Immature natural killer cell (primary cell): ENCODE measurements at regions not wholly inside any gene's neighbourhood (a gene's known extent, or its start where the extent isn't known, plus 50 kb on each side); places are given as distances from the start of the nearest gene placed in this dataset.
"Not testable (repeated sequence)": the region's sequence is repeated elsewhere in the genome, so short reads cannot be mapped to it uniquely, and the experiment has no call there.

Source experiments
- DNase-seq, 3 donors: peaks; one replicate each; pipeline ENCODE4 v3.0.0; 2022; ENCODE audit warnings: mixed read lengths in 1 of 3
- H3K27ac Mint-ChIP-seq, 6 donors: one replicate each; pipeline ENCODE4 v1.8.0; 2020; ENCODE audit warnings: mixed read lengths in 6 of 6, mild to moderate bottlenecking in 5 of 6, inconsistent platforms in 4 of 6, moderate library complexity in 3 of 6
- H3K27me3 Mint-ChIP-seq, 3 donors: one replicate each; pipeline ENCODE4 v1.8.0; 2020 to 2021; ENCODE audit warnings: low read depth in 3 of 3, mild to moderate bottlenecking in 3 of 3, mixed read lengths in 3 of 3, moderate library complexity in 3 of 3, inconsistent platforms in 1 of 3
- H3K36me3 Mint-ChIP-seq, 3 donors: one replicate each; pipeline ENCODE4 v1.8.0; 2020; ENCODE audit warnings: mixed read lengths in 3 of 3, inconsistent platforms in 2 of 3, mild to moderate bottlenecking in 2 of 3
- H3K4me1 Mint-ChIP-seq, 2 donors: one replicate each; pipeline ENCODE4 v1.8.0; 2020; ENCODE audit warnings: inconsistent platforms in 2 of 2, mild to moderate bottlenecking in 2 of 2, mixed read lengths in 2 of 2, moderate library complexity in 1 of 2
- H3K4me3 Mint-ChIP-seq, 5 donors: one replicate each; pipeline ENCODE4 v1.8.0; 2020; ENCODE audit warnings: mild to moderate bottlenecking in 5 of 5, mixed read lengths in 5 of 5, inconsistent platforms in 3 of 5, moderate library complexity in 3 of 5
- H3K9me3 Mint-ChIP-seq, 6 donors: one replicate each; pipeline ENCODE4 v1.8.0; 2020; ENCODE audit warnings: mild to moderate bottlenecking in 6 of 6, mixed read lengths in 6 of 6, inconsistent platforms in 4 of 6, moderate library complexity in 3 of 6

DNA sequence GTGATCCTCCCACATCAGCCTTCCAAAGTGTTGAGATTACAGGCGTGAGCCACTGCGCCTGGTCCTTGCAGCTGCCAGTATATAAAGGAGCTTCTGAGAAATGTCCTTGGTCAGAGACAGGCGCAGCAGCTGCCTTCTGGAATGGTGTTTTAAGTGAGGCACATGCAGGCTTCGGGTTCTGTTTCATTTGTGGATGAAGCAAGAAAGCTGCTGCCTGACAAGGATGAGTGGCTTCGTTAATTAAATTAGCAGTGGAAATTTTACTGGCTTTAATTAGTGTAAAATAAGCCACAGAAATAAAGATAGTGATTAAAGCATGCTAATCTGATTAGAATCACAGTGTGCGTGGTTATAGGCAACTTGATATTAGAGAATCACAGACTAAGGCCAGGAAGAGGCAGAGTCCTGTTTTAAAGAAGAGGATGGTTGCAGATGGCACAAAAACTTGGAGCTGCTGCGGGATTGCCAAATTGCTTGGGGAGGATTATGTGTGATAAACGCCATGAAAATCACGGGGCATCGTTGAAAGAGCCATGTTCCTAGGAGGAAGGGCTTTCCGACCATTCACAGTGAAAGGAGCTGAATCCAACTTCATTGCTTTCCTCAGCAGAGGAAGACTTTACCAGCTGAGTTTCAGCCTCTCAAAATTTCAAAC is 348.4 kb upstream of the FAT1 start:
- no peak overlapping the region for H3K4me3 Mint-ChIP-seq
- no peaks in the 10 kb centered on the region for H3K36me3 Mint-ChIP-seq

DNA sequence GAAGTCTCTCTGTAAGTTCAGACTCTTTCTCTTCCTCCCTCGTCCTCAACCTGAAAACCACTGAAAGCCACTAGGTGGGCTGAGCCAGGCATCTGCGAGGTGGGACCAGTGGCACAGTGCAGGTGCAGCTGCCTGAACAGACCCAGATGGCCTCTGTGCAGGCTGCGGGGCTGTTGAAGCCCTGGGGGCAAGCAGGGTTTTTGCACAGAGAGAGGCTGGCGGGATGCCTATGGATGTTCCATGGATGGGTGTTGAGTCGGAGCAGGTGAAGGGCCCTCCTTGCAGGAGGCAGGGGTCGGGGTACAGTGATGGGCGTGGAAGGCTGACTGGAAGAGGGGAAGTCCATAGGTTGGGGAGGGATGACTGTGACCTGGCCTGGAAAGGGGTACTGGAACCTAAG is 350.2 kb upstream of the FAT1 start:
- Mint-ChIP-seq H3K4me3 (no peak overlapping the region), H3K9me3 (peaks cover 11 to 52% (median 21%) of the 10 kb centered on the region in 6 donors), H3K36me3 (no peaks in the 10 kb centered on the region), H3K27ac (no peak overlapping the region), H3K4me1 (no peaks in the 10 kb centered on the region), H3K27me3 (peaks cover 0 to 3% (median 1%) of the 10 kb centered on the region in 3 donors)
- no peak for DNase-seq

More for the DNA sequence above, 348.4 kb upstream of the FAT1 start:
- no peak overlapping the region for H3K27ac Mint-ChIP-seq
- H3K27me3 Mint-ChIP-seq = peaks cover 0 to 3% (median 1%) of the 10 kb centered on the region in 3 donors
- DNase-seq = no peak
- H3K4me1 Mint-ChIP-seq = no peaks in the 10 kb centered on the region
- H3K9me3 Mint-ChIP-seq = peaks cover 5 to 48% (median 22%) of the 10 kb centered on the region in 6 donors

DNA sequence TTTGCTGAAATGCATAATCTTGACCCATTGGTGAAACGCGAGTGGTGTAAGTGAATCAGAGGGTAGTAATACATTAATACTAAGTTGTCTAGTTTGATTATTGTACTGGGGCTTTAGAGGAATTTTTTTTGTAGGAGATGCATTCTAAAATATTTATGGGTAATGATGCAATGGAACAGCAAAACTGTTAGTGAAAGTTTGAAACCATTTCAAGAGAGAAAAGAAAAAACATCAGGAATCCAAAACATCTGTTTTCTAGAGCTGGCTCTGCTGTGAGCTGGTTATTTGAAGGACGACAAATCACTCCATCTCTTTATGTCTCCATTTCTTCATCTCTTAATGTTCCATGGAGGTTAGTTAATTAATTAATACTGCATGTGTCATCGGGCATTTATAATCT is 351.9 kb upstream of the FAT1 start:
- Mint-ChIP-seq H3K27me3 (peaks cover 0 to 3% (median 1%) of the 10 kb centered on the region in 3 donors), H3K4me3 (no peak overlapping the region), H3K36me3 (no peaks in the 10 kb centered on the region), H3K27ac (no peak overlapping the region), H3K9me3 (peaks cover 11 to 43% (median 19%) of the 10 kb centered on the region in 6 donors), H3K4me1 (no peaks in the 10 kb centered on the region)
- DNase-seq = no peak

DNA sequence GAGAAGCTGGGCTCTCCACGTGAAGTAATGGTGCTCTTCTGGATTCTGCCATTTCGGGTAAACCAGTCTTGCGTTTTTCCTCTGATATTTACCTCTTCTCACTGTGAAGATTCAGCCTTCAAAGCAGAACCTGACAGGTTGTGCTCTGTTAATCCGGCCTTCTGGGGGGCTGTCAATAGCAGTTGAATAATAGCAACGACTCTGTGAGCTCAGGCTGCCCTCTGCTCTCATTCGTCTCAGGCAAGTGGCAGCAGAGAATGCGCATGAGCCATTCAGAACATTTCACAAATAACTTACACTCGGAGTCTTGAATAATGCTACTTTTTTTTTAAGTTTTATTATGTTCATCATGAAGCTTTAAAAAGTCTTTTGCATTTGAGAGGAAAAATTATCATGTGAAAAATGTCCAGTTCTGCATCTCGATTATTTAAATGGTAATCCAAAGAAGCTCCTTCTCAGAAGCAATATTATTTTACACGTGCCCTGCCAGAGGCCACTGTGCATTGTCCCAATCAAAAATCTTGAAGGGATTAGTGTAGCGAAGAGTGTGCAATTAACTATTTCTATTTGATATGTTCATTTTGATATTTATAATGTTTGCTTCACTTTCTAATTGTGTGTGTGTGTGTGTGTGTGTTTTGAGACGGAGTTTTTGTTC is 354.2 kb upstream of the FAT1 start:
- Mint-ChIP-seq H3K9me3 (peaks cover 12 to 29% (median 15%) of the 10 kb centered on the region in 6 donors), H3K27me3 (peaks cover 0 to 3% (median 1%) of the 10 kb centered on the region in 3 donors), H3K27ac (no peak overlapping the region), H3K36me3 (no peaks in the 10 kb centered on the region), H3K4me1 (no peaks in the 10 kb centered on the region), H3K4me3 (no peak overlapping the region)
- DNase-seq = no peak

DNA sequence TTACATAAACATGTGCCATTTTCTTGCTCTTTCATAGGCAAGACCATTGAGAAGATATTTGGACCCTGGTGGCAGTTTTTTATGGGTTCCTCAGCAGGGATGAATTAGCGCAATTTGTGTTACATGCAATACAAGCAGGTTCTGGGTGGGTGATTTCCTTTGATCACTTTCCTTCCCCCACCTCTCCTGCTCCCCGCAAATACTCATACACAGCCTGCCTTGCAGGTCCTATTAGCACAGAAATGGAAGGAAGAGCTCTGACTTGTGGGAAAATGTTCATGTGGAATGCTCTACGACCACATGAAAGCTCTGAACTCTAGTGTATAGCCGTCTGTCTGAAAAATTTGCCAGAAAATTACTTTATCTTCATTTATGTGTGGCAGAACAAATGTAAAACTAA is 361.0 kb upstream of the FAT1 start:
- no peaks in the 10 kb centered on the region for H3K27me3 Mint-ChIP-seq
- H3K4me3 Mint-ChIP-seq = no peak overlapping the region
- no peak for DNase-seq
- H3K4me1 Mint-ChIP-seq = no peaks in the 10 kb centered on the region
- H3K36me3 Mint-ChIP-seq = no peaks in the 10 kb centered on the region
- no peak overlapping the region for H3K27ac Mint-ChIP-seq
- H3K9me3 Mint-ChIP-seq = peaks cover 2 to 20% (median 5%) of the 10 kb centered on the region in 6 donors

DNA sequence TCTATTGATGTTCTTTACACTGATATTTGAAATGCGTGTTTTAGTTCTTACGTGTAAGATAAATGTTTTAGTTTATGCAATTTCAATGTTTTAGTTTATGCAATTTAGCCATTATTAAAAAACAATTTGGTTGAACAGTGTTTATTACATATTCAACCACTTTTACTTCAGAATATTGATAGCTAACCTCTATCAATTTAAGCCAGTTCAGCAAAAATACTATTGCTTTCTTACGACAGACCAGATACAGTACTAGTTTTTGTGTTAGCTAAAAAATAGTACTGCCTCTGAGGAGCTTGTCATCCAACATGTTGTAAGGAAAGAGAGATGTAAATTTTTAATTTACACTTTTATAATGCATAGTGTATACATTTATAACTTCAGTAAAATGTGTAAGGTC is 361.7 kb upstream of the FAT1 start:
- Mint-ChIP-seq H3K9me3 (peaks cover 2 to 22% (median 5%) of the 10 kb centered on the region in 6 donors), H3K27ac (no peak overlapping the region), H3K4me3 (no peak overlapping the region), H3K36me3 (no peaks in the 10 kb centered on the region), H3K27me3 (no peaks in the 10 kb centered on the region), H3K4me1 (no peaks in the 10 kb centered on the region)
- no peak for DNase-seq

DNA sequence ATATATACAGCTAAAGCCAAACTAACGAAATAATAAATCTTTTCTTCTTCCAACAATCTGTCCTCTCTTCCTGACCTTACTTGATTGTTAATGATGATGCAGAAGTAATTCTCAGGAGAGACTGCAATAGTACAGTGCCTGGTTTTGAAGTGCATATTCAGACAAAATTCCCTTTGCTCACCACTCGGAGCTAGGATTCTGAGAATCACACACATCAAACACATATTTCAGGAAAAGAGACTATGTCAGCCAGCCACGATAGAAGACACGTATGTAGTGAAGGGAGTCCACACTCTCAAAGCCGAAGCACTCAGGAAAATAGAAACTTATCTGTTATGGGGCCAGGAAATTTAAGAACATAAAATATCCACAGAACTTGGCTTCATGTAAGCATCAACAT is 362.5 kb upstream of the FAT1 start:
- Mint-ChIP-seq H3K27ac (no peak overlapping the region), H3K9me3 (peaks cover 2 to 25% (median 9%) of the 10 kb centered on the region in 6 donors), H3K4me1 (no peaks in the 10 kb centered on the region), H3K36me3 (peaks cover 0 to 3% (median 0%) of the 10 kb centered on the region in 3 donors), H3K27me3 (no peaks in the 10 kb centered on the region), H3K4me3 (no peak overlapping the region)
- no peak for DNase-seq

DNA sequence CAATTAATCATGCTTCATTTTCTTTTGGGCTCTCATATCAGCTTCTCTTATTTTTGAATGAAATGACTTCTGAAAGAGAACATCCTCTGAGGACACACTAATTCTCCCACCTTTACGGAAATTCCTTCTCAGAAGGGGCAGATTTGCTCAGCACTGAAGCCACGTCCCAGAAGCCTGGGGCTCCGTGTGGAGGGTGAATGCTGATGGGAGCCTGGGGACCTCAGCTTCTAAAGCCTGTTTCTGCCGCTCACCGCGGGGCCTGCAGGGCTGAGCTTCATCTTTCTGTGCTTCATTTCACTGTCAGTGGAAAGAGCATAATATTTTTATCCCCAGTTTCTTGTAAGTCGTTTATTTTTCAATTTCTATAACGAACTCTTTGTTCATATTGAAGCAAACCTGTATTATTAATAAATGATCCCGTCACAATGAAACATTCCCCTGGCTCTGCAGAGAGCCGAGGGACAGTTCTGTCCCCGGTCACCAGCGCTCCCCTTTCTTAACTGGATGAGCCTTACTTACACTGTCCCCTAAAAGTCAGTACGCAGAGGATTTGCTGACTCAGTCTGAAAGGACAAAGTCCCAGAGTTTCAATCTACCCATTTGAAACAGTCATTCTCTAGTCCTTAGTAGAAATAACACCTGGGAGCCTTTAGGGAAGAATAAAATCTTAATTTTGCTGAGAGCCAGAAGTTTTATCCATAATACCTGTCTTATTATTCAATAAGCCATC is 364.6 kb upstream of the FAT1 start:
- H3K4me1 Mint-ChIP-seq = no peaks in the 10 kb centered on the region
- no peaks in the 10 kb centered on the region for H3K27me3 Mint-ChIP-seq
- H3K36me3 Mint-ChIP-seq = peaks cover 0 to 3% (median 0%) of the 10 kb centered on the region in 3 donors
- H3K9me3 Mint-ChIP-seq = peaks cover 2 to 23% (median 9%) of the 10 kb centered on the region in 6 donors
- H3K27ac Mint-ChIP-seq = no peak overlapping the region
- H3K4me3 Mint-ChIP-seq = no peak overlapping the region
- no peak for DNase-seq

DNA sequence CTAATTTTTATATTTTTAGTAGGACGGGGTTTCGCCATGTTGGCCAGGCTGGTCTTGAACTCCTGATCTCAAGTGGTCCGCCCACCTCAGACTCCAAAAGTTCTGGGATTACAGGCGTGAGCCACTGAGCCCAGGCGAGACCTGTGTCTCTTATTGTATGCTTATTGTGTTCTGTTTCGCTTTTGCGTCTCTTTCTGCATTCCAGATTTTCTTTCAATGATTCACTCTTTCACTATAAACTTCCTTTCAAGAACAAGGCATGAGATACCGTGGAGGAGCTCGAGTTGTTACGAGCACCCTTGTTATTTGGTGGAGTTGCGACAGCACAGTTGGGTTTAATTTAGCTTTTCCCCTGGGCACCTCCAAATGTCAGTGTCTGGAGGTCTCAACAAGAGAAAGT is 366.7 kb upstream of the FAT1 start:
- H3K4me1 Mint-ChIP-seq = no peaks in the 10 kb centered on the region

DNA sequence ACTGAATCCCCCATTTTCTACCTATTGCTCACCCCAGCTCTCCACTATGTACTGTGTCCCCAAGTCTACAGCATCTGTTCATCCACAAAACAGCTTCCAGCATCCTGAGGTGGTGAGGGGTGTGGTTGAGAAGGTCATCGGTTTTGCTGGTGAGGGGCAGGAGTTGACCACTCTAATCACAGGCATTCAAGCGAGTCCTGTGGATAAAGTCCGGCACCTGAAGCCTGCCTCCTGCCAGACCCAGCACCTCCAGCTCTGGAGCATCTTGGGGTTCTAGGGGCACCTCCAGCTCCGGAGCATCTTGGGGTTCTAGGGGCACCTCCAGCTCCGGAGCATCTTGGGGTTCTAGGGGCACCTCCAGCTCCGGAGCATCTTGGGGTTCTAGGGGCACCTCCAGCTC is 367.2 kb upstream of the FAT1 start:
- H3K27me3 Mint-ChIP-seq, DNase-seq, H3K4me1 Mint-ChIP-seq, H3K36me3 Mint-ChIP-seq, H3K27ac Mint-ChIP-seq, H3K4me3 Mint-ChIP-seq: not testable (repeated sequence)
- H3K9me3 Mint-ChIP-seq = peaks cover 7 to 42% (median 22%) of the 10 kb centered on the region in 6 donors

More for the DNA sequence above, 366.7 kb upstream of the FAT1 start:
- no peak for DNase-seq
- Mint-ChIP-seq H3K9me3 (peaks cover 7 to 38% (median 21%) of the 10 kb centered on the region in 6 donors), H3K27ac (no peak overlapping the region), H3K4me3 (no peak overlapping the region), H3K36me3 (peaks cover 0 to 4% (median under 1%) of the 10 kb centered on the region in 3 donors), H3K27me3 (no peaks in the 10 kb centered on the region)

DNA sequence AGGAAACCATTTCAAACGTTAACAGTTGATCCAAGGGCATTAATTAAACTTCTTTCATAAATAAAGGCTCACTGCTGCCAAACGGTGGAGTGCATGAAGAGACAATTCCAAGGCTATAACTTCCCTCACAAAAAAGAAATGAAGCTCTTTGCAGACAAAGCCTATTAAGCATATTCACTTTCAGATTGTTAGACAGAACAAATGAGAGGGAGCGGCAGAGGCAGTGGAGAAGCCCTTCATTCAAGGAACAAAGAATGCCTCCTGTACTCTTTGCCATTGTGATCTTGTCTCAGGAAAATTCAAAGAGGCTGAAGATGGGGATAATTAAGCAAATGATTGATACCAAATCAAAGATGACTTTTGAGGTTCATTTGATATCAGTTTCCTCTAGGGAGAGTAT is 370.5 kb upstream of the FAT1 start:
- H3K4me1 Mint-ChIP-seq = no peaks in the 10 kb centered on the region
- H3K36me3 Mint-ChIP-seq = peaks cover 0 to 6% (median 5%) of the 10 kb centered on the region in 3 donors
- H3K9me3 Mint-ChIP-seq = peaks cover 14 to 53% (median 31%) of the 10 kb centered on the region in 6 donors
- H3K27me3 Mint-ChIP-seq = no peaks in the 10 kb centered on the region
- H3K4me3 Mint-ChIP-seq = no peak overlapping the region
- DNase-seq = no peak
- no peak overlapping the region for H3K27ac Mint-ChIP-seq

DNA sequence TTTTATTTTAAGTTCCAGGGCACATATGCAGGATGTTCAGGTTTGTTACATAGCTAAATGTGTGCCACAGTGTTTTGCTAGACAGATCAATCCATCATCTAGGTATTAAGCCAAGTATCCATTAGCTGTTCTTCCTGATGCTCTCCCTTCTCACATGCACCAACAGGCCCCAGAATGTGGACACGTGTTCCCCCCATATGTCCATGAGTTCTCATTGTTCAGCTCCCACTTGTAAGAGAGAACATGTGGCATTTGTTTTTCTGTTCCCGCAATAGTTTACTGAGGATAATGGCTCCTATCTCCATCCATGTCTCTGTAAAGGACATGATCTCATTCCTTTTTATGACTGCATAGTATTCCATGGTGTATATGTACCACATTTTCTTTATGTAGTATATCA is 374.8 kb upstream of the FAT1 start:
- H3K27ac Mint-ChIP-seq = no peak overlapping the region
- no peaks in the 10 kb centered on the region for H3K4me1 Mint-ChIP-seq
- DNase-seq = no peak
- no peak overlapping the region for H3K4me3 Mint-ChIP-seq
- peaks cover 0 to 2% (median 0%) of the 10 kb centered on the region in 3 donors for H3K27me3 Mint-ChIP-seq
- peaks cover 0 to 5% (median 3%) of the 10 kb centered on the region in 3 donors for H3K36me3 Mint-ChIP-seq
- peaks cover 14 to 50% (median 31%) of the 10 kb centered on the region in 6 donors for H3K9me3 Mint-ChIP-seq

DNA sequence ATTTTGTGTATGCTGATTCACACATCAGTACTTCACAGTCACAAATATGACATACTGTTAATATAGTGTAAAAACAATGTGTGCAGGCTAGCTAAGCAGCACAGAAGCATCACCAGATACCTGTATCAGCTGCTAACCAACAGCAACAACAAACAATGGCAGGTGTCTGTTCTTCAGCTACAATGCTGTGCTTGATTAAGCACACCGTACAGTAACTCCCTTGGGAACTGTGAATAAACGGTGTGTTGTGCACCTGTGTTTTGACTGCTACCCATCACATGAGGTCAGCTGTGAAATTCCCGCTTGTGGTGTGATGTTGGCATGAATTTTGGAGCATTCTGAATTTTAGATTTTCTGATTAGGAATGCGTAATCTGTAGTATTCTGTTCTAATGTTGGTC is 379.7 kb upstream of the FAT1 start:
- Mint-ChIP-seq H3K27ac (no peak overlapping the region), H3K4me1 (no peaks in the 10 kb centered on the region), H3K36me3 (no peaks in the 10 kb centered on the region), H3K9me3 (peaks cover 9 to 48% (median 13%) of the 10 kb centered on the region in 6 donors), H3K27me3 (peaks cover 0 to 2% (median 2%) of the 10 kb centered on the region in 3 donors), H3K4me3 (no peak overlapping the region)
- no peak for DNase-seq

DNA sequence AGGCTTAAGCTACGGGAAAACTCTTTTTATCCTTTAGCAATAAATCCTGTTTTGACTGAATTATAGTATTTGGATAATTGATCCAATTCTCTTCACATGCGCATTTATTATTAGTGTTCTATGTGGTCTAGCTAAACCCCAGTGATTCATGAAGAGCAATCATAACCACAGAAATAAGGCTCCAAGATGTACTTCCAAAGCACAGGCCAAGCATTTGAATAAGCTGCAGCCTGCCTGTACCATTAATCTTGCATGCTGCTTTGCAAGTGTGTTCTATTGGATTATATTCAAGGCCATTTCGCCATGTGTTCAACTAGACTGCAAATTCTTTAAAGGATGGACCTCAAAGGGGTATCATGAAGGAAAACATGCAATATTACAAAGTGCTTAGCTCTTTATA is 385.2 kb upstream of the FAT1 start:
- DNase-seq = no peak
- no peak overlapping the region for H3K4me3 Mint-ChIP-seq
- H3K4me1 Mint-ChIP-seq = no peaks in the 10 kb centered on the region
- no peak overlapping the region for H3K27ac Mint-ChIP-seq
- no peaks in the 10 kb centered on the region for H3K36me3 Mint-ChIP-seq
- peaks cover 2 to 40% (median 10%) of the 10 kb centered on the region in 6 donors for H3K9me3 Mint-ChIP-seq
- H3K27me3 Mint-ChIP-seq = peaks cover 0 to 2% (median 0%) of the 10 kb centered on the region in 3 donors
